HG02884 (cell line): ENCODE measurements at regions not wholly inside any gene's neighbourhood (a gene's known extent, or its start where the extent isn't known, plus 50 kb on each side); places are given as distances from the start of the nearest gene placed in this dataset.

ENCODE experiments used
- ATAC-seq: cut with Tn5 transposase; IDR thresholded peaks from one replicate; pipeline ENCODE4 v1.9.1; 2021; ENCODE audit warnings: mild to moderate bottlenecking, moderate library complexity; ENCODE audit not compliant: unreplicated experiment

GRCh38 chr18:60146220-60146960 lies 226.2 kb downstream of the MC4R start:
- ATAC-seq: peak; percentile 64

- ATAC-seq: no peak
Observed at GRCh38 chr18:60145776-60146175, 226.8 kb downstream of the MC4R start.

GRCh38 chr18:60134806-60135205 lies 235.0 kb downstream of the PMAIP1 start:
- no peak for ATAC-seq

- ATAC-seq: no peak
Observed at GRCh38 chr18:60130284-60130683, 230.5 kb downstream of the PMAIP1 start.

- no peak for ATAC-seq
Observed at GRCh38 chr18:60123031-60123430, 223.2 kb downstream of the PMAIP1 start.

GRCh38 chr18:60122339-60122738 lies 222.5 kb downstream of the PMAIP1 start:
- ATAC-seq: peak; percentile 63

- no peak for ATAC-seq
Observed at GRCh38 chr18:60120231-60120750, 220.5 kb downstream of the PMAIP1 start.

GRCh38 chr18:60117321-60117720 lies 217.5 kb downstream of the PMAIP1 start:
- ATAC-seq: no peak

GRCh38 chr18:60113396-60113795 lies 213.6 kb downstream of the PMAIP1 start:
- no peak for ATAC-seq

- no peak for ATAC-seq
Observed at GRCh38 chr18:60112369-60112768, 212.6 kb downstream of the PMAIP1 start.

GRCh38 chr18:60111525-60111924 lies 211.7 kb downstream of the PMAIP1 start:
- ATAC-seq: no peak

GRCh38 chr18:60110836-60111235 lies 211.0 kb downstream of the PMAIP1 start:
- no peak for ATAC-seq

- no peak for ATAC-seq
Observed at GRCh38 chr18:60100778-60101177, 201.0 kb downstream of the PMAIP1 start.

- ATAC-seq: no peak
Observed at GRCh38 chr18:60099709-60100108, 199.9 kb downstream of the PMAIP1 start.

- no peak for ATAC-seq
Observed at GRCh38 chr18:60096428-60096827, 196.6 kb downstream of the PMAIP1 start.

- ATAC-seq: no peak
Observed at GRCh38 chr18:60092073-60092472, 192.3 kb downstream of the PMAIP1 start.

GRCh38 chr18:60090170-60090569 lies 190.4 kb downstream of the PMAIP1 start:
- no peak for ATAC-seq

- ATAC-seq: no peak
Observed at GRCh38 chr18:60082790-60083189, 183.0 kb downstream of the PMAIP1 start.

- no peak for ATAC-seq
Observed at GRCh38 chr18:60082282-60082681, 182.5 kb downstream of the PMAIP1 start.

- ATAC-seq: no peak
Observed at GRCh38 chr18:60075477-60075876, 175.7 kb downstream of the PMAIP1 start.

- no peak for ATAC-seq
Observed at GRCh38 chr18:60070631-60071030, 170.8 kb downstream of the PMAIP1 start.

GRCh38 chr18:60069145-60069544 lies 169.3 kb downstream of the PMAIP1 start:
- no peak for ATAC-seq
